Astrocyte (in vitro differentiated cells and primary cell): ENCODE measurements at regions not wholly inside any gene's neighbourhood (a gene's known extent, or its start where the extent isn't known, plus 50 kb on each side); places are given as distances from the start of the nearest gene placed in this dataset.

Experiments used
- DNase-seq: peaks from one replicate; pipeline ENCODE4 v3.0.0-alpha.2; 2010; ENCODE audit warnings: low read depth
- FAIRE-seq: peaks from 2 replicates; lab custom pipeline; 2011; peaks lifted over from hg19 to GRCh38; lab: Jason Lieb, UNC
- H2AFZ ChIP-seq: 2 replicates; pipeline ENCODE4 v1.6.0; 2012; ENCODE audit warnings: low read depth, low read length, inconsistent platforms
- H3K27ac ChIP-seq: 2 replicates; pipeline ENCODE4 v1.5.1; 2011; ENCODE audit warnings: low read depth, low read length, inconsistent platforms
- H3K27me3 ChIP-seq: 2 replicates; pipeline ENCODE4 v1.6.0; 2011; ENCODE audit warnings: low read length, inconsistent platforms; ENCODE audit not compliant: insufficient read depth
- H3K36me3 ChIP-seq: 2 replicates; pipeline ENCODE4 v1.5.1; 2011; ENCODE audit warnings: low read length, inconsistent platforms; ENCODE audit not compliant: insufficient read depth
- H3K4me1 ChIP-seq: 2 replicates; pipeline ENCODE4 v1.5.1; 2011; ENCODE audit warnings: low read length, inconsistent platforms; ENCODE audit not compliant: insufficient read depth
- H3K4me2 ChIP-seq: 2 replicates; pipeline ENCODE4 v1.6.0; 2012; ENCODE audit warnings: low read length, inconsistent platforms
- H3K4me3 ChIP-seq: 2 replicates; pipeline ENCODE4 v1.5.1; 2011; ENCODE audit warnings: low read depth, mild to moderate bottlenecking, low read length, inconsistent platforms; ENCODE audit not compliant: insufficient read depth
- H3K79me2 ChIP-seq: 2 replicates; pipeline ENCODE4 v1.6.0; 2012; ENCODE audit warnings: mild to moderate bottlenecking, low read length, inconsistent platforms; ENCODE audit not compliant: insufficient read depth
- H3K9ac ChIP-seq: 2 replicates; pipeline ENCODE4 v1.6.0; 2012; ENCODE audit warnings: mild to moderate bottlenecking, low read length, inconsistent platforms
- H3K9me3 ChIP-seq: 2 replicates; pipeline ENCODE4 v1.5.1; 2012; ENCODE audit warnings: low read depth, mild to moderate bottlenecking, low read length, inconsistent platforms; ENCODE audit not compliant: insufficient read depth
- H4K20me1 ChIP-seq: 2 replicates; pipeline ENCODE4 v1.6.0; 2012; ENCODE audit warnings: low read length, inconsistent platforms; ENCODE audit not compliant: insufficient read depth
- H3K27ac Mint-ChIP-seq: one replicate; pipeline ENCODE4 v1.8.0; 2021; ENCODE audit warnings: mild to moderate bottlenecking, mixed read lengths; ENCODE audit not compliant: unreplicated experiment
- H3K27me3 Mint-ChIP-seq: one replicate; pipeline ENCODE4 v1.8.0; 2021; ENCODE audit warnings: low read depth, mixed read lengths; ENCODE audit not compliant: unreplicated experiment
- H3K36me3 Mint-ChIP-seq: one replicate; pipeline ENCODE4 v1.8.0; 2021; ENCODE audit warnings: low read depth, mixed read lengths; ENCODE audit not compliant: unreplicated experiment
- H3K4me1 Mint-ChIP-seq: one replicate; pipeline ENCODE4 v1.8.0; 2021; ENCODE audit warnings: low read depth, mixed read lengths; ENCODE audit not compliant: unreplicated experiment
- H3K4me3 Mint-ChIP-seq: one replicate; pipeline ENCODE4 v1.8.0; 2021; ENCODE audit warnings: mild to moderate bottlenecking, moderate library complexity, mixed read lengths; ENCODE audit not compliant: unreplicated experiment
- H3K9me3 Mint-ChIP-seq: one replicate; pipeline ENCODE4 v1.8.0; 2021; ENCODE audit warnings: mild to moderate bottlenecking, mixed read lengths; ENCODE audit not compliant: unreplicated experiment
- EZH2 ChIP-seq: IDR thresholded peaks from 2 replicates; pipeline ENCODE4 v1.6.1; 2012; ENCODE audit warnings: mild to moderate bottlenecking, low read length, inconsistent platforms; ENCODE audit not compliant: insufficient read depth
- TF ChIP-seq, protein P1 (sequence below): IDR thresholded peaks from 2 replicates; pipeline ENCODE4 v1.5.1; 2011; ENCODE audit warnings: low read depth, mild to moderate bottlenecking, inconsistent platforms, low read length, moderate library complexity; ENCODE audit not compliant: insufficient read depth

- Histone ChIP-seq H3K79me2 (no peaks in the 10 kb centered on the region), H3K27ac (no peak overlapping the region), H2AFZ (no peak overlapping the region), H3K9me3 (no peaks in the 10 kb centered on the region), H3K27me3 (no peaks in the 10 kb centered on the region), H3K4me2 (no peak overlapping the region), H3K4me1 (no peaks in the 10 kb centered on the region), H3K36me3 (no peaks in the 10 kb centered on the region), H4K20me1 (no peaks in the 10 kb centered on the region), H3K4me3 (no peak overlapping the region), H3K9ac (no peak overlapping the region)
- no peaks in the 10 kb centered on the region for H3K4me1 Mint-ChIP-seq
- FAIRE-seq (no peak), DNase-seq (no peak)
- H3K36me3 Mint-ChIP-seq, result no peaks in the 10 kb centered on the region
- peaks cover 11% of the 10 kb centered on the region for H3K9me3 Mint-ChIP-seq
- no peak overlapping the region for H3K27ac Mint-ChIP-seq
- H3K27me3 Mint-ChIP-seq, result no peaks in the 10 kb centered on the region
- no peak overlapping the region for H3K4me3 Mint-ChIP-seq
- TF ChIP-seq EZH2, result no peak
- TF ChIP-seq, protein P1, sequence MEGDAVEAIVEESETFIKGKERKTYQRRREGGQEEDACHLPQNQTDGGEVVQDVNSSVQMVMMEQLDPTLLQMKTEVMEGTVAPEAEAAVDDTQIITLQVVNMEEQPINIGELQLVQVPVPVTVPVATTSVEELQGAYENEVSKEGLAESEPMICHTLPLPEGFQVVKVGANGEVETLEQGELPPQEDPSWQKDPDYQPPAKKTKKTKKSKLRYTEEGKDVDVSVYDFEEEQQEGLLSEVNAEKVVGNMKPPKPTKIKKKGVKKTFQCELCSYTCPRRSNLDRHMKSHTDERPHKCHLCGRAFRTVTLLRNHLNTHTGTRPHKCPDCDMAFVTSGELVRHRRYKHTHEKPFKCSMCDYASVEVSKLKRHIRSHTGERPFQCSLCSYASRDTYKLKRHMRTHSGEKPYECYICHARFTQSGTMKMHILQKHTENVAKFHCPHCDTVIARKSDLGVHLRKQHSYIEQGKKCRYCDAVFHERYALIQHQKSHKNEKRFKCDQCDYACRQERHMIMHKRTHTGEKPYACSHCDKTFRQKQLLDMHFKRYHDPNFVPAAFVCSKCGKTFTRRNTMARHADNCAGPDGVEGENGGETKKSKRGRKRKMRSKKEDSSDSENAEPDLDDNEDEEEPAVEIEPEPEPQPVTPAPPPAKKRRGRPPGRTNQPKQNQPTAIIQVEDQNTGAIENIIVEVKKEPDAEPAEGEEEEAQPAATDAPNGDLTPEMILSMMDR, result no peak
Measured at GRCh38 chr6:76818451-76818850, 644.8 kb downstream of the HTR1B start.

DNA sequence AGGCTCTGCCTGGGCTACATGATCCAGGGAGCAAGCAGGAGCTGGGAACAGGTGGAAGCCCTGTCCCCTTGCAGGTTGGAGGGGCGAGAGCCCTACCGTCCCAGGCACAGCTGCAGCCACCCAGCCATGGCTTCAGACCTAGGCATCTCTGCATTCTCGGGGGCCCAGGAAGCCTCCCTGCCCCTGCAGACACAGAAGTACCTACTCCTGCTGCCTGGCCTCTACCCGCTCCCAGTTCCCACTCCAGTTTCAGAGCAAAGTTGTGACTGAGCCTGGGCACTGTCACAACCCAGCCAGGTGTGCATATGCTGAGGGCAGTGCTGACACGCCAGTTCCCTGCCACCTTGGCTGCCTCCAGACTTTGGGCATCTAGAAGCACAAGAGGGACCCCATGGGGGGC, 645.9 kb downstream of the HTR1B start:
- no peaks in the 10 kb centered on the region for H3K27me3 Mint-ChIP-seq
- TF ChIP-seq, protein P1, result no peak
- no peak for TF ChIP-seq EZH2
- Histone ChIP-seq H3K4me3 (no peak overlapping the region), H3K4me2 (no peak overlapping the region), H3K27me3 (no peaks in the 10 kb centered on the region), H3K79me2 (no peaks in the 10 kb centered on the region), H3K9ac (no peak overlapping the region), H3K4me1 (no peaks in the 10 kb centered on the region), H4K20me1 (no peaks in the 10 kb centered on the region), H3K9me3 (no peaks in the 10 kb centered on the region), H3K36me3 (no peaks in the 10 kb centered on the region), H2AFZ (no peak overlapping the region), H3K27ac (no peak overlapping the region)
- DNase-seq (no peak), FAIRE-seq (no peak)
- peaks cover 2% of the 10 kb centered on the region for H3K9me3 Mint-ChIP-seq
- no peak overlapping the region for H3K27ac Mint-ChIP-seq
- H3K4me1 Mint-ChIP-seq, result no peaks in the 10 kb centered on the region
- no peak overlapping the region for H3K4me3 Mint-ChIP-seq
- no peaks in the 10 kb centered on the region for H3K36me3 Mint-ChIP-seq

DNA sequence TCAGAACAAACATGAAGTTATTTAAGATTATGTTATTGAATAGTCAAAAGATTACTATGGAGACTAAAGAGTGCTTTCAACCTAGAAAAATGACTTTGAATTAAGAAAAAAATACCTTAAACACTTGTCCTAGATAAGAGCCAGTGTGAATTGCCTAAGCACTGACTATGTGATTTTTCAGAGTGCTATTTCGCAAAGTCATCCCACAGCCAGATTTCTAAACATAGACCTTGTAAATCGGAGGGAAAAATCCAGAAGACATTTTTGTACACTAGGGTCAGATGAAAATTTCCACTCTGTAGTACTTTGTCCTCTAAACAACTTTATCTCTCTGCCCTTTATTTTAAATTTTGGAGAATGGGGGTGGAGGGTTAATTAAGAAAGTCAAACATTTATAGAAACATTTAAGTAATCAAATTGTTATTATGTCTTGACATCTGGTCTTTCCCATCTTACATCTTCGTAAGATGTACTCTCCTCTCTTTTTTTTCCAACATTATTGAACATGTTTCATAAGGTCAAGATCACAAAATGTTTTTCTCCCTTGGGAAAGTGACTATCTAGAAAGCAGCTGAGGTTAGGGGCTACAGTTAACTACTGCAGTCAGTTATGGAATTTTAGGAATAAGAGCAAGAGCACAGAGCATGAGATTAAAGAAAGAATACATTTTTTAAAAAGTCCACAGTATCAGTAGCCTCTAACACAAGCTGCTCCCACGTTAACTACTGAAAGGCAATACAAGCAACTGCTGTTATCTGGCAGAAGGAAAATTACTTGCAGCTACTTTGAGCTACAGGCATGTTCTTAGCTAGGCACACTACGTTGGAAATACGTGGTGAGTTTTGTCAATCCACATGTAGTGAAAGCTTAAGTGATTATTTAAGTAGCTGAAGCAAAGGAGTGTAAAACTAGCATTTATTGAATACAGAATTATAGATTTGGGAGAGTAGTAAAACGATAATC, 648.5 kb downstream of the HTR1B start:
- no peaks in the 10 kb centered on the region for H4K20me1 ChIP-seq
- no peak overlapping the region for H2AFZ ChIP-seq
- no peaks in the 10 kb centered on the region for H3K79me2 ChIP-seq
- no peak overlapping the region for H3K27ac ChIP-seq
- no peaks in the 10 kb centered on the region for H3K9me3 Mint-ChIP-seq
- H3K4me1 ChIP-seq, result no peaks in the 10 kb centered on the region
- H3K4me2 ChIP-seq, result no peak overlapping the region
- no peaks in the 10 kb centered on the region for H3K36me3 Mint-ChIP-seq
- no peak for FAIRE-seq
- H3K27me3 Mint-ChIP-seq, result no peaks in the 10 kb centered on the region
- H3K9ac ChIP-seq, result no peak overlapping the region
- no peak overlapping the region for H3K27ac Mint-ChIP-seq
- no peaks in the 10 kb centered on the region for H3K9me3 ChIP-seq
- no peak overlapping the region for H3K4me3 Mint-ChIP-seq
- H3K4me3 ChIP-seq, result no peak overlapping the region
- no peaks in the 10 kb centered on the region for H3K4me1 Mint-ChIP-seq
- DNase-seq, result no peak
- H3K36me3 ChIP-seq, result no peaks in the 10 kb centered on the region
- no peaks in the 10 kb centered on the region for H3K27me3 ChIP-seq
- TF ChIP-seq EZH2, result no peak
- TF ChIP-seq, protein P1, result no peak
